ENCODE measurements at regions not wholly inside any gene's neighbourhood (a gene's known extent, or its start where the extent isn't known, plus 50 kb on each side); places are given as distances from the start of the nearest gene placed in this dataset.

DNA sequence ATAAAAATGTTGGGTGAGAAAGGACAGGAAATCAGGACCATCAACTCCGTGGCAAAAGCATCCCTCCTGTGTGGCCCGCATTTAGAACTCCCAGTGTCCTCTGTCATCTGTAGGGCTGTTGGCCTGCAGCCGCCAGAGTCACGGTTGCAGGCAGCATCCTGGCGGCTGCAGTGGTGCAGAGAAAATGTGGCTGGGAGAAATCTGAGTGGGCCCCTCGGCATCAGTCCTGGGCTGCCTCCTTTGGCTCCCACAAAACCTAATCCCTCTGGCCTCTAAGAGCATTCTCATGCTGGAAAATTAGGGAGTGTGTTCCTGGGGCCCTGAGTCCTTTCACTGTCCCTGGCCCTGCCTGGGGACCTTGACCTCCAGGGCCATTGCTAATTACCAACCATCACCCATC is 121.9 kb downstream of the WT1 start:
- H3K4me2 ChIP-seq = no peak overlapping the region
- ChIA-PET CTCF (interaction anchor here (0.9 to 1.6 kb wide), 11 partner anchors 9 to 34 kb away, joined by 3 to 11 read pairs (median 4); no protein-coding TSS in a partner anchor), POLR2A (no interaction called here)
- peaks cover 11% of the 10 kb centered on the region; the same call in 1 of the 2 replicates for H3K27me3 ChIP-seq (ENCODE audit: insufficient read depth)
- H3F3A ChIP-seq (replicated peaks; ENCODE audit: insufficient read depth) = peaks cover 5% of the 10 kb centered on the region
- peaks cover 2 to 4% of the 10 kb centered on the region in 2 experiments; a peak in 2 of 4 replicates for H3K4me1 ChIP-seq (ENCODE audit: control insufficient read depth in 1 of 2, insufficient read depth in 2 of 2, low read depth in 1 of 2, low read length in 1 of 2)
- WGBS (ENCODE audit: low lambda C conversion rate) = 60% methylated on average over 6 of the region's 6 CpGs
- DNase-seq = no peak
- H3K9ac ChIP-seq = no peak overlapping the region
- no peak overlapping the region for H3K27ac ChIP-seq (ENCODE audit: low read depth in 2 of 2, low read length in 1 of 2)
- H3K9me3 ChIP-seq = no peaks in the 10 kb centered on the region
- H4K20me1 ChIP-seq (ENCODE audit: insufficient read depth) = no peaks in the 10 kb centered on the region
- H2AFZ ChIP-seq (ENCODE audit: low read depth) = no peak overlapping the region
- no peaks in the 10 kb centered on the region for H3K36me3 ChIP-seq (replicated peaks in 1 of 2; ENCODE audit: control insufficient read depth in 1 of 2, insufficient read depth in 2 of 2, low read length in 1 of 2)
- no peaks in the 10 kb centered on the region for H3K79me2 ChIP-seq (ENCODE audit: insufficient read depth)
- no peak overlapping the region for H3K4me3 ChIP-seq (ENCODE audit: low read depth in 2 of 2, low read length in 1 of 2)
- no peaks in the 10 kb centered on the region for H3K9me2 ChIP-seq
- no peak for TF ChIP-seq SIN3A (IDR thresholded peaks at IDR 0.05; ENCODE audit: borderline replicate concordance, low read depth, low read length)
- no peak for TF ChIP-seq RCOR1 (IDR thresholded peaks at IDR 0.05; ENCODE audit: low read length)
- no peak for TF ChIP-seq USF1 (IDR thresholded peaks at IDR 0.05; ENCODE audit: borderline replicate concordance, low read depth)
- TF ChIP-seq FOXJ3 (CRISPR knock-in tag; IDR thresholded peaks at IDR 0.05) = no peak
- TF ChIP-seq, protein P1, sequence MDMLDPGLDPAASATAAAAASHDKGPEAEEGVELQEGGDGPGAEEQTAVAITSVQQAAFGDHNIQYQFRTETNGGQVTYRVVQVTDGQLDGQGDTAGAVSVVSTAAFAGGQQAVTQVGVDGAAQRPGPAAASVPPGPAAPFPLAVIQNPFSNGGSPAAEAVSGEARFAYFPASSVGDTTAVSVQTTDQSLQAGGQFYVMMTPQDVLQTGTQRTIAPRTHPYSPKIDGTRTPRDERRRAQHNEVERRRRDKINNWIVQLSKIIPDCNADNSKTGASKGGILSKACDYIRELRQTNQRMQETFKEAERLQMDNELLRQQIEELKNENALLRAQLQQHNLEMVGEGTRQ (IDR thresholded peaks at IDR 0.05; ENCODE audit: borderline replicate concordance, low read depth, low read length) = no peak
- no peak for TF ChIP-seq FOSL2 (IDR thresholded peaks at IDR 0.05; ENCODE audit: borderline replicate concordance, low read depth)
- TF ChIP-seq PBX3 (IDR thresholded peaks at IDR 0.05) = no peak
- TF ChIP-seq NFIC (IDR thresholded peaks at IDR 0.05; ENCODE audit: borderline replicate concordance) = no peak
- TF ChIP-seq, protein P2, sequence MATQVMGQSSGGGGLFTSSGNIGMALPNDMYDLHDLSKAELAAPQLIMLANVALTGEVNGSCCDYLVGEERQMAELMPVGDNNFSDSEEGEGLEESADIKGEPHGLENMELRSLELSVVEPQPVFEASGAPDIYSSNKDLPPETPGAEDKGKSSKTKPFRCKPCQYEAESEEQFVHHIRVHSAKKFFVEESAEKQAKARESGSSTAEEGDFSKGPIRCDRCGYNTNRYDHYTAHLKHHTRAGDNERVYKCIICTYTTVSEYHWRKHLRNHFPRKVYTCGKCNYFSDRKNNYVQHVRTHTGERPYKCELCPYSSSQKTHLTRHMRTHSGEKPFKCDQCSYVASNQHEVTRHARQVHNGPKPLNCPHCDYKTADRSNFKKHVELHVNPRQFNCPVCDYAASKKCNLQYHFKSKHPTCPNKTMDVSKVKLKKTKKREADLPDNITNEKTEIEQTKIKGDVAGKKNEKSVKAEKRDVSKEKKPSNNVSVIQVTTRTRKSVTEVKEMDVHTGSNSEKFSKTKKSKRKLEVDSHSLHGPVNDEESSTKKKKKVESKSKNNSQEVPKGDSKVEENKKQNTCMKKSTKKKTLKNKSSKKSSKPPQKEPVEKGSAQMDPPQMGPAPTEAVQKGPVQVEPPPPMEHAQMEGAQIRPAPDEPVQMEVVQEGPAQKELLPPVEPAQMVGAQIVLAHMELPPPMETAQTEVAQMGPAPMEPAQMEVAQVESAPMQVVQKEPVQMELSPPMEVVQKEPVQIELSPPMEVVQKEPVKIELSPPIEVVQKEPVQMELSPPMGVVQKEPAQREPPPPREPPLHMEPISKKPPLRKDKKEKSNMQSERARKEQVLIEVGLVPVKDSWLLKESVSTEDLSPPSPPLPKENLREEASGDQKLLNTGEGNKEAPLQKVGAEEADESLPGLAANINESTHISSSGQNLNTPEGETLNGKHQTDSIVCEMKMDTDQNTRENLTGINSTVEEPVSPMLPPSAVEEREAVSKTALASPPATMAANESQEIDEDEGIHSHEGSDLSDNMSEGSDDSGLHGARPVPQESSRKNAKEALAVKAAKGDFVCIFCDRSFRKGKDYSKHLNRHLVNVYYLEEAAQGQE (IDR thresholded peaks at IDR 0.05; ENCODE audit: low read depth, low read length) = no peak
- no peak for TF ChIP-seq GATA2 (CRISPR knock-in tag; IDR thresholded peaks at IDR 0.05)
- TF ChIP-seq, protein P3, sequence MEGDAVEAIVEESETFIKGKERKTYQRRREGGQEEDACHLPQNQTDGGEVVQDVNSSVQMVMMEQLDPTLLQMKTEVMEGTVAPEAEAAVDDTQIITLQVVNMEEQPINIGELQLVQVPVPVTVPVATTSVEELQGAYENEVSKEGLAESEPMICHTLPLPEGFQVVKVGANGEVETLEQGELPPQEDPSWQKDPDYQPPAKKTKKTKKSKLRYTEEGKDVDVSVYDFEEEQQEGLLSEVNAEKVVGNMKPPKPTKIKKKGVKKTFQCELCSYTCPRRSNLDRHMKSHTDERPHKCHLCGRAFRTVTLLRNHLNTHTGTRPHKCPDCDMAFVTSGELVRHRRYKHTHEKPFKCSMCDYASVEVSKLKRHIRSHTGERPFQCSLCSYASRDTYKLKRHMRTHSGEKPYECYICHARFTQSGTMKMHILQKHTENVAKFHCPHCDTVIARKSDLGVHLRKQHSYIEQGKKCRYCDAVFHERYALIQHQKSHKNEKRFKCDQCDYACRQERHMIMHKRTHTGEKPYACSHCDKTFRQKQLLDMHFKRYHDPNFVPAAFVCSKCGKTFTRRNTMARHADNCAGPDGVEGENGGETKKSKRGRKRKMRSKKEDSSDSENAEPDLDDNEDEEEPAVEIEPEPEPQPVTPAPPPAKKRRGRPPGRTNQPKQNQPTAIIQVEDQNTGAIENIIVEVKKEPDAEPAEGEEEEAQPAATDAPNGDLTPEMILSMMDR (IDR thresholded peaks at IDR 0.05) = no peak
- TF ChIP-seq EP300 (IDR thresholded peaks at IDR 0.05; ENCODE audit: borderline replicate concordance in 1 of 2, low read depth in 1 of 2, low read length in 1 of 2) = no peak
- no peak for TF ChIP-seq TEAD4 (IDR thresholded peaks at IDR 0.05; ENCODE audit: borderline replicate concordance, insufficient read depth)
- TF ChIP-seq JUND (IDR thresholded peaks at IDR 0.05) = no peak
- no peak for TF ChIP-seq YY1 (IDR thresholded peaks at IDR 0.05; ENCODE audit: low read depth)
